Type B pancreatic cell (in vitro differentiated cells): ENCODE measurements at regions not wholly inside any gene's neighbourhood (a gene's known extent, or its start where the extent isn't known, plus 50 kb on each side); places are given as distances from the start of the nearest gene placed in this dataset.

ENCODE experiments used
- DNase-seq: peaks from one replicate; pipeline ENCODE4 v3.0.0; 2021; ENCODE audit warnings: mixed read lengths; ENCODE audit not compliant: unreplicated experiment; ENCODE audit errors: extremely low spot score
- H3K27ac Mint-ChIP-seq: 2 replicates; pipeline ENCODE4 v1.8.0; 2021; ENCODE audit warnings: mild to moderate bottlenecking, mixed read lengths
- H3K27me3 Mint-ChIP-seq: 2 replicates; pipeline ENCODE4 v1.8.0; 2021; ENCODE audit warnings: mixed read lengths
- H3K36me3 Mint-ChIP-seq: 2 replicates; pipeline ENCODE4 v1.8.0; 2021; ENCODE audit warnings: mixed read lengths
- H3K4me1 Mint-ChIP-seq: one replicate; pipeline ENCODE4 v1.8.0; 2021; ENCODE audit warnings: mixed read lengths; ENCODE audit not compliant: unreplicated experiment
- H3K4me3 Mint-ChIP-seq: 2 replicates; pipeline ENCODE4 v1.8.0; 2021; ENCODE audit warnings: mild to moderate bottlenecking, mixed read lengths
- H3K9me3 Mint-ChIP-seq: 2 replicates; pipeline ENCODE4 v1.8.0; 2021; ENCODE audit warnings: mixed read lengths
- CTCF ChIP-seq: fragments of 200-600 bp; sonication (generic); conservative IDR thresholded peaks from 2 replicates; pipeline ENCODE4 v1.5.0; 2021; ENCODE audit warnings: antibody characterized with exemption, mild to moderate bottlenecking

GRCh38 chr14:97187916-97188315 is 390.7 kb downstream of the VRK1 start:
- no peaks in the 10 kb centered on the region for H3K9me3 Mint-ChIP-seq
- no peak for DNase-seq
- H3K36me3 Mint-ChIP-seq: no peaks in the 10 kb centered on the region
- H3K27me3 Mint-ChIP-seq: peaks cover 28% of the 10 kb centered on the region
- H3K4me3 Mint-ChIP-seq: no peak overlapping the region
- H3K27ac Mint-ChIP-seq: no peak overlapping the region
- TF ChIP-seq CTCF: no peak
- no peaks in the 10 kb centered on the region for H3K4me1 Mint-ChIP-seq

GRCh38 chr14:97196336-97196735 is 399.2 kb downstream of the VRK1 start:
- no peaks in the 10 kb centered on the region for H3K4me1 Mint-ChIP-seq
- no peak overlapping the region for H3K27ac Mint-ChIP-seq
- no peak for TF ChIP-seq CTCF
- no peaks in the 10 kb centered on the region for H3K9me3 Mint-ChIP-seq
- H3K36me3 Mint-ChIP-seq: no peaks in the 10 kb centered on the region
- H3K4me3 Mint-ChIP-seq: no peak overlapping the region
- no peak for DNase-seq
- peaks cover 9% of the 10 kb centered on the region for H3K27me3 Mint-ChIP-seq

- H3K27ac Mint-ChIP-seq: no peak overlapping the region
- H3K36me3 Mint-ChIP-seq: no peaks in the 10 kb centered on the region
- no peak for TF ChIP-seq CTCF
- H3K4me3 Mint-ChIP-seq: no peak overlapping the region
- H3K4me1 Mint-ChIP-seq: no peaks in the 10 kb centered on the region
- H3K27me3 Mint-ChIP-seq: peaks cover 4% of the 10 kb centered on the region
- no peaks in the 10 kb centered on the region for H3K9me3 Mint-ChIP-seq
- DNase-seq: no peak
These were observed 401.6 kb downstream of the VRK1 start for GRCh38 chr14:97198813-97199212.

GRCh38 chr14:97200245-97200644 is 403.1 kb downstream of the VRK1 start:
- Mint-ChIP-seq H3K27ac (no peak overlapping the region), H3K27me3 (peaks cover 9% of the 10 kb centered on the region), H3K9me3 (no peaks in the 10 kb centered on the region), H3K36me3 (no peaks in the 10 kb centered on the region), H3K4me1 (no peaks in the 10 kb centered on the region), H3K4me3 (no peak overlapping the region)
- no peak for DNase-seq
- no peak for TF ChIP-seq CTCF

- Mint-ChIP-seq H3K4me1 (no peaks in the 10 kb centered on the region), H3K36me3 (no peaks in the 10 kb centered on the region), H3K27me3 (peaks cover 11% of the 10 kb centered on the region), H3K27ac (no peak overlapping the region), H3K9me3 (no peaks in the 10 kb centered on the region), H3K4me3 (no peak overlapping the region)
- TF ChIP-seq CTCF: no peak
- DNase-seq: no peak
These were observed 409.7 kb downstream of the VRK1 start for GRCh38 chr14:97206916-97207315.

- TF ChIP-seq CTCF: no peak
- Mint-ChIP-seq H3K27me3 (peaks cover 26% of the 10 kb centered on the region), H3K9me3 (no peaks in the 10 kb centered on the region), H3K36me3 (no peaks in the 10 kb centered on the region), H3K27ac (no peak overlapping the region), H3K4me1 (no peaks in the 10 kb centered on the region), H3K4me3 (no peak overlapping the region)
- no peak for DNase-seq
These were observed 413.0 kb downstream of the VRK1 start for GRCh38 chr14:97210202-97210601.
